GM20000 (cell line): ENCODE measurements at regions not wholly inside any gene's neighbourhood (a gene's known extent, or its start where the extent isn't known, plus 50 kb on each side); places are given as distances from the start of the nearest gene placed in this dataset.
"Not testable (repeated sequence)": the region's sequence is repeated elsewhere in the genome, so short reads cannot be mapped to it uniquely, and the experiment has no call there.

Experiments used
- DNase-seq: peaks from one replicate; pipeline ENCODE4 v3.0.0; 2012; ENCODE audit warnings: low spot score
- TF ChIP-seq, protein P1 (sequence below): IDR thresholded peaks from 2 replicates; pipeline ENCODE4 v1.5.1; 2012; ENCODE audit warnings: mild to moderate bottlenecking, control low read depth; ENCODE audit errors: extremely low read depth, missing control alignments

DNA sequence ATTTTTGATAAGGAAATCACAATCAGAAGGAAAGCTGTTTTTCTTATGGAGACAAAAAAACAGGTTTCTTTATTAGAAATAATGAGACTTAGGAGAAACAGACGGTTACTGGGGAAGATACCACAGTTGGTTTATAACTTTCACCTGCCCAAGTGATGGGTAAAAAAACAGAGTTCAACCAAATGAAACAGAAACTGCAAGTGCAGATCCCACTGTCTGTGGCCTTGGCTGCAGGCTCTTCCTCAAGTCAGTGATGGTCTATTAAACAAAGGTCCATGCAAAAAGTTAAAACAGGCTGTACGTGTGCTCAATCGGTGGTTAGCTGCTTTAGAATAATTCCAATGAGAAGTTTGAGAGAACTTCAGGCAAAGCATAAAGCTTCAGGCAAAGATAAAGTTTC, 112.1 kb upstream of the NEGR1 start:
- TF ChIP-seq, protein P1, sequence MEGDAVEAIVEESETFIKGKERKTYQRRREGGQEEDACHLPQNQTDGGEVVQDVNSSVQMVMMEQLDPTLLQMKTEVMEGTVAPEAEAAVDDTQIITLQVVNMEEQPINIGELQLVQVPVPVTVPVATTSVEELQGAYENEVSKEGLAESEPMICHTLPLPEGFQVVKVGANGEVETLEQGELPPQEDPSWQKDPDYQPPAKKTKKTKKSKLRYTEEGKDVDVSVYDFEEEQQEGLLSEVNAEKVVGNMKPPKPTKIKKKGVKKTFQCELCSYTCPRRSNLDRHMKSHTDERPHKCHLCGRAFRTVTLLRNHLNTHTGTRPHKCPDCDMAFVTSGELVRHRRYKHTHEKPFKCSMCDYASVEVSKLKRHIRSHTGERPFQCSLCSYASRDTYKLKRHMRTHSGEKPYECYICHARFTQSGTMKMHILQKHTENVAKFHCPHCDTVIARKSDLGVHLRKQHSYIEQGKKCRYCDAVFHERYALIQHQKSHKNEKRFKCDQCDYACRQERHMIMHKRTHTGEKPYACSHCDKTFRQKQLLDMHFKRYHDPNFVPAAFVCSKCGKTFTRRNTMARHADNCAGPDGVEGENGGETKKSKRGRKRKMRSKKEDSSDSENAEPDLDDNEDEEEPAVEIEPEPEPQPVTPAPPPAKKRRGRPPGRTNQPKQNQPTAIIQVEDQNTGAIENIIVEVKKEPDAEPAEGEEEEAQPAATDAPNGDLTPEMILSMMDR = no peak

DNA sequence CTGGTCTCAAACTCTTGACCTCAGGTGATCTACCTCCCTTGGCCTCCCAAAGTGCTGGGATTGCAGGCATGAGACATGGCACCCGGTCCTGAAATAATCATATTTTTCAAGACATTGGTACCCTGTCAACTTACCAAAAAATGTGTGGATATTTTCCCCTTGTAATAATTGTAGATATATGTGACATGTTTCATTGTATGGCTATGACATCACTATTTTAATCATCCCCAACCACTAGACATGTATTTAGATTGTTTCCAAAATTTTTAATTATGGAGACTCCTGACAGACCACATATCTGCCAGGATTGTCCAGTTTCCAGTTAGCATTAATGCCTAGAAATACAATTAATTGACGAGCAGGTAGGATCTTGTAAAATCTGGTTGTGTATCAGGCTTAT, 96.7 kb upstream of the NEGR1 start:
- TF ChIP-seq, protein P1 = no peak
- DNase-seq = no peak

More for the DNA sequence above, 112.1 kb upstream of the NEGR1 start:
- no peak for DNase-seq

DNA sequence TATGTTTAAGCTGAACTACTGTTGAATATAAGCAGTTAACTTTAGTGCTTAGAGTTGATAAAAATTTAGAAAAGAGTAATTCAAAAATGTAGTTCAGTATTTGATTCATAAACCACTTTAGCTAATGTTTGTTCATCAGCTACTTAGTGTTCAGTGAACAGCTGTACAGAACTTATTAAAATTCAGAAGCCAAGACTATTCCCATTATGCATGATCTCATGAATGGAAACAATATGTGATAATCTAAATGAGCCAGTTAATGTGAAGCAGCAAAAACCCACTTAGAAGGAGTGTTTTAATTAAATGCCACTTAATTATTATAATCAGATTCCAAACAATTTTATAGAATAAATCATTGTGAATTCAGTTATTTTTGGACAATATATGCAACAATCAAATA, 92.9 kb upstream of the NEGR1 start:
- TF ChIP-seq, protein P1 = no peak
- DNase-seq = no peak

DNA sequence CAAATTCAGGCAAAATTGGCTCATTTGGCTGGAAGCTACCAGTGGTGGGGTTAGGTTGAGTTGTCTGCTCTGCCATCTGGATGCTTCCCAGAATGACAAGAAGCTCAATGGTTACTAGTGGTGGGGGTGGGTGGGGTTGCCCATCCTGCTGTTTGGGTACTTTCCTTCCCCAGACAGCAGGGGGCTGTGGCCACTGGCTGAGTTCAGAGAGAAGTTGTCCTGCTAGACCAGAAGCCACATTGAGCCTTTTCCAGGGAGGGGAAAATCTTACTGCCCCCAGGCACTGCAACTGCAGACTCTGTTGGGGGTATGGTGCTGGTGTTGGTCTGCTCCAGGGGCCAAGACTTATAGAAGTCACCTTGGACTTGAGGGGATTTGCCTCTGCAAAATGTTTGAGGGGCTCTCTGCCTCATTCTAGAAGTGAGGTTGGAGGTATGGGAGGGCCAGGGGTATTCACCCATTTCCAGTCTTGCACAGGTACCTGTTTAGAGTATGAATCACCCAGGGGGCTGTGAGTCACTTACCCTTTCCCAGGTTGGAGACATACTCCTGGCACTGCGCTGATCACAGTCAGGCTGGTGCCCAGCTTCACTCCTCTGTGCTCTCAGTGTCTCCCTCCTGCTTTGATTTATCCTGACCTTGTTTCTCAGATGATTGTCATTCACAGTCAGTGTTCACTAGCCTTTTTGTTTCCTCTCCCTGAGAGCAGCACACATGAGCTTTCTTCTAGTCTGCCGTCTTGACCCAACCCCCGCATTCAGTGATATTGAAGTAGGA, 89.1 kb upstream of the NEGR1 start:
- TF ChIP-seq, protein P1 = no peak
- no peak for DNase-seq

DNA sequence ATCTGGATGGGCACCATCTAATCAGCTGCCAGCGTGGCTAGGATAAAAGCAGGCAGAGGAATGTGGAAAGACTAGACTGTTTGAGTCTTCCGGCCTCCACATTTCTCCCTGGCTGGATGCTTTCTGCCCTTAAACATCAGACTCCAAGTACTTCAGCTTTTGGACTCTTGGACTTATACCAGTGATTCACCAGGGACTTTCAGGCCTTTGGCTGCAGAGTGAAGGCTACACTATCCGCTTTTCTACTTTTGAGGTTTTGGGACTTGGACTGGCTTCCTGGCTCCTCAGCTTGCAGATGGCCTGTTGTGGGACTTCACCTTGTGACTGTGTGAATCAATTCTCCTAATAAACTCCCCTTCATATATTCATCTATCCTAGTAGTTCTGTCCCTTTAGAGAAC, 88.5 kb upstream of the NEGR1 start:
- not testable (repeated sequence) for DNase-seq

DNA sequence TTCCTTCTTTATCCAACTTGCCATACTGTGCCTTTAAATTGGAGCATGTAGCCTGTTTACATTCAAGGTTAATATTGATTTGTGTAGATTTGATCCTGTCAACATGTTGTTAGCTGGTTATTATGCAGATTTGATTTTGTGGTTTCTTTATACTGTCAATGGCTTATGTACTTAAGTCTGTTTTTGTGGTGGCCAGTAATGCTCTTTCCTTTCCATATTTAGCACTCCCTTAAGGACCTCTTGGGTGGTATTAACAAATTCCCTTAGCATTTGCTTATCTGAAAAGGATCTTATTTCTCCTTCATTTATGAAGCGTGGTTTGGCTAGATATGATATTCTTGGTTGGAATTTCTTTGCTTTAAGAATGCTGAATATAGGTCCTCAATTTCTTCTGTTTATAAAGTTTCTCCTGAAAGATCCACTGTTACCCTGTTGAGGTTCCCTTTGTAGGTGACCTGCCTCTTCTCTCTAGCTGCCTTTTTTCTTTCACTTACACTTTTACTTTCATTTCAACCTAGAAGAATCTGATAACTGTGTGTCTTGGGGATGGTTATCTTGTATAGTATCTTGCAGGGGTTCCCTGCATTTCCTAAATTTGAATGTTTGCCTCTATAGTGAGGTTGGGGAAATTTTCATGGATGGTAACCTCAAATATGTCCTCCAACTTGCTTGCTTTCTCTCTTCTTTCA, 86.9 kb upstream of the NEGR1 start:
- TF ChIP-seq, protein P1 = no peak
- no peak for DNase-seq

DNA sequence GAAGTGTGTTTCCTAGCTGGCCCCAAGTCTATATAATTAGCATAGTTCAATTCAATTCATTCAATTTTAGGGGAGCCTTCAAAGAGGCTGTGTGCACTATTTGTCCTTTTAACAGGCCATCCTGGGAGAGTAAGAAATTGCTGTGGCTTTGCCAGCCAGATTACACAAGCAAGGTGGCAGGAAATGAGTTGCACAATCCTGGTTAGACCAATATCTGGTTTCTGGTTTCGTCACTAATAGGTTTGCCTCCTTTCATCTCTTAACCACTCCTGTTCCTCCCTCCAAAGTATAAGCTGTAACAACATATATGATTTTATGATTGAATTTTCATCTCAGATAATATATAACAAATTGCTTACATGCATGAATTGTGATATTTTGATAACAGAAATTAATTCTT, 84.1 kb upstream of the NEGR1 start:
- no peak for DNase-seq
- TF ChIP-seq, protein P1 = no peak
